ENCODE measurements at regions not wholly inside any gene's neighbourhood (a gene's known extent, or its start where the extent isn't known, plus 50 kb on each side); places are given as distances from the start of the nearest gene placed in this dataset.

GRCh38 chr15:36363335-36363734, 216.1 kb upstream of the CDIN1 start:
- H3K9me3 Mint-ChIP-seq: no peaks in the 10 kb centered on the region
- no peak overlapping the region for H3K4me3 Mint-ChIP-seq
- H3K27ac Mint-ChIP-seq: no peak overlapping the region
- H3K27me3 Mint-ChIP-seq: no peaks in the 10 kb centered on the region
- H3K36me3 Mint-ChIP-seq (ENCODE audit: low read depth): no peaks in the 10 kb centered on the region
- no peaks in the 10 kb centered on the region for H3K4me1 Mint-ChIP-seq (ENCODE audit: low read depth)
- no peak for DNase-seq

GRCh38 chr15:36364377-36364776, 215.0 kb upstream of the CDIN1 start:
- Mint-ChIP-seq H3K4me1 (ENCODE audit: low read depth) (no peaks in the 10 kb centered on the region), H3K4me3 (no peak overlapping the region), H3K27me3 (no peaks in the 10 kb centered on the region), H3K27ac (no peak overlapping the region), H3K36me3 (ENCODE audit: low read depth) (no peaks in the 10 kb centered on the region), H3K9me3 (no peaks in the 10 kb centered on the region)
- DNase-seq: no peak

- H3K27ac Mint-ChIP-seq: no peak overlapping the region
- no peak for DNase-seq
- no peaks in the 10 kb centered on the region for H3K4me1 Mint-ChIP-seq (ENCODE audit: low read depth)
- no peaks in the 10 kb centered on the region for H3K9me3 Mint-ChIP-seq
- no peak overlapping the region for H3K4me3 Mint-ChIP-seq
- H3K36me3 Mint-ChIP-seq (ENCODE audit: low read depth): no peaks in the 10 kb centered on the region
- no peaks in the 10 kb centered on the region for H3K27me3 Mint-ChIP-seq
These were observed 213.5 kb upstream of the CDIN1 start for GRCh38 chr15:36365963-36366362.

- H3K27ac Mint-ChIP-seq: no peak overlapping the region
- H3K27me3 Mint-ChIP-seq: no peaks in the 10 kb centered on the region
- H3K36me3 Mint-ChIP-seq (ENCODE audit: low read depth): no peaks in the 10 kb centered on the region
- H3K4me3 Mint-ChIP-seq: no peak overlapping the region
- H3K9me3 Mint-ChIP-seq: no peaks in the 10 kb centered on the region
- no peaks in the 10 kb centered on the region for H3K4me1 Mint-ChIP-seq (ENCODE audit: low read depth)
- DNase-seq: no peak
These were observed 209.2 kb upstream of the CDIN1 start for GRCh38 chr15:36370051-36370730.

GRCh38 chr15:36370731-36371112, 208.7 kb upstream of the CDIN1 start:
- DNase-seq: no peak
- Mint-ChIP-seq H3K9me3 (no peaks in the 10 kb centered on the region), H3K27me3 (no peaks in the 10 kb centered on the region), H3K4me3 (no peak overlapping the region), H3K36me3 (ENCODE audit: low read depth) (no peaks in the 10 kb centered on the region), H3K27ac (no peak overlapping the region), H3K4me1 (ENCODE audit: low read depth) (no peaks in the 10 kb centered on the region)

- H3K36me3 Mint-ChIP-seq (ENCODE audit: low read depth): no peaks in the 10 kb centered on the region
- H3K9me3 Mint-ChIP-seq: no peaks in the 10 kb centered on the region
- H3K27me3 Mint-ChIP-seq: no peaks in the 10 kb centered on the region
- DNase-seq: no peak
- no peaks in the 10 kb centered on the region for H3K4me1 Mint-ChIP-seq (ENCODE audit: low read depth)
- no peak overlapping the region for H3K4me3 Mint-ChIP-seq
- H3K27ac Mint-ChIP-seq: no peak overlapping the region
These were observed 207.9 kb upstream of the CDIN1 start for GRCh38 chr15:36371509-36371908.

- no peaks in the 10 kb centered on the region for H3K4me1 Mint-ChIP-seq (ENCODE audit: low read depth)
- no peak overlapping the region for H3K27ac Mint-ChIP-seq
- no peak overlapping the region for H3K4me3 Mint-ChIP-seq
- no peaks in the 10 kb centered on the region for H3K36me3 Mint-ChIP-seq (ENCODE audit: low read depth)
- no peaks in the 10 kb centered on the region for H3K9me3 Mint-ChIP-seq
- H3K27me3 Mint-ChIP-seq: no peaks in the 10 kb centered on the region
- DNase-seq: no peak
These were observed 206.5 kb upstream of the CDIN1 start for GRCh38 chr15:36372968-36373367.

- no peak overlapping the region for H3K27ac Mint-ChIP-seq
- no peak for DNase-seq
- H3K4me3 Mint-ChIP-seq: no peak overlapping the region
- no peaks in the 10 kb centered on the region for H3K4me1 Mint-ChIP-seq (ENCODE audit: low read depth)
- no peaks in the 10 kb centered on the region for H3K36me3 Mint-ChIP-seq (ENCODE audit: low read depth)
- H3K9me3 Mint-ChIP-seq: no peaks in the 10 kb centered on the region
- no peaks in the 10 kb centered on the region for H3K27me3 Mint-ChIP-seq
These were observed 205.9 kb upstream of the CDIN1 start for GRCh38 chr15:36373550-36373949.

- H3K4me3 Mint-ChIP-seq: no peak overlapping the region
- H3K36me3 Mint-ChIP-seq (ENCODE audit: low read depth): no peaks in the 10 kb centered on the region
These were observed 190.3 kb upstream of the CDIN1 start for GRCh38 chr15:36389107-36389506.

GRCh38 chr15:36390491-36390890, 188.9 kb upstream of the CDIN1 start:
- Mint-ChIP-seq H3K4me1 (ENCODE audit: low read depth) (no peaks in the 10 kb centered on the region), H3K36me3 (ENCODE audit: low read depth) (no peaks in the 10 kb centered on the region), H3K4me3 (no peak overlapping the region), H3K27me3 (no peaks in the 10 kb centered on the region), H3K9me3 (no peaks in the 10 kb centered on the region), H3K27ac (no peak overlapping the region)
- no peak for DNase-seq

More at GRCh38 chr15:36389107-36389506, 190.3 kb upstream of the CDIN1 start:
- Mint-ChIP-seq H3K27me3 (no peaks in the 10 kb centered on the region), H3K27ac (no peak overlapping the region), H3K4me1 (ENCODE audit: low read depth) (no peaks in the 10 kb centered on the region), H3K9me3 (no peaks in the 10 kb centered on the region)
- no peak for DNase-seq

- no peak for DNase-seq
These were observed 186.7 kb upstream of the CDIN1 start for GRCh38 chr15:36392676-36393266.

GRCh38 chr15:36398212-36398611, 181.2 kb upstream of the CDIN1 start:
- no peaks in the 10 kb centered on the region for H3K27me3 Mint-ChIP-seq
- H3K27ac Mint-ChIP-seq: no peak overlapping the region
- no peak for DNase-seq
- no peaks in the 10 kb centered on the region for H3K4me1 Mint-ChIP-seq (ENCODE audit: low read depth)
- H3K4me3 Mint-ChIP-seq: no peak overlapping the region
- peaks cover 3% of the 10 kb centered on the region for H3K9me3 Mint-ChIP-seq
- H3K36me3 Mint-ChIP-seq (ENCODE audit: low read depth): no peaks in the 10 kb centered on the region

More at GRCh38 chr15:36392676-36393266, 186.7 kb upstream of the CDIN1 start:
- H3K36me3 Mint-ChIP-seq (ENCODE audit: low read depth): no peaks in the 10 kb centered on the region
- no peaks in the 10 kb centered on the region for H3K9me3 Mint-ChIP-seq
- H3K4me1 Mint-ChIP-seq (ENCODE audit: low read depth): no peaks in the 10 kb centered on the region
- no peak overlapping the region for H3K27ac Mint-ChIP-seq
- no peaks in the 10 kb centered on the region for H3K27me3 Mint-ChIP-seq
- no peak overlapping the region for H3K4me3 Mint-ChIP-seq

GRCh38 chr15:36399276-36399675, 180.2 kb upstream of the CDIN1 start:
- Mint-ChIP-seq H3K27me3 (no peaks in the 10 kb centered on the region), H3K9me3 (peaks cover 3% of the 10 kb centered on the region), H3K4me3 (no peak overlapping the region), H3K4me1 (ENCODE audit: low read depth) (no peaks in the 10 kb centered on the region), H3K36me3 (ENCODE audit: low read depth) (no peaks in the 10 kb centered on the region), H3K27ac (no peak overlapping the region)
- no peak for DNase-seq

GRCh38 chr15:36400936-36401585, 178.4 kb upstream of the CDIN1 start:
- no peak for DNase-seq
- Mint-ChIP-seq H3K9me3 (peaks cover 3% of the 10 kb centered on the region), H3K4me3 (no peak overlapping the region), H3K27me3 (no peaks in the 10 kb centered on the region), H3K4me1 (ENCODE audit: low read depth) (no peaks in the 10 kb centered on the region), H3K27ac (no peak overlapping the region), H3K36me3 (ENCODE audit: low read depth) (no peaks in the 10 kb centered on the region)

- no peak for DNase-seq
- Mint-ChIP-seq H3K4me1 (ENCODE audit: low read depth) (no peaks in the 10 kb centered on the region), H3K36me3 (ENCODE audit: low read depth) (no peaks in the 10 kb centered on the region), H3K27ac (no peak overlapping the region), H3K4me3 (no peak overlapping the region), H3K9me3 (peaks cover 3% of the 10 kb centered on the region), H3K27me3 (no peaks in the 10 kb centered on the region)
These were observed 177.8 kb upstream of the CDIN1 start for GRCh38 chr15:36401586-36401966.

Data from activated T-cell treated with anti-CD3 and anti-CD28 coated beads, Interleukin-2, amount 50 U/mL, for 24 hours (primary cell).